T-helper 22 cell (primary cell): ENCODE measurements at regions not wholly inside any gene's neighbourhood (a gene's known extent, or its start where the extent isn't known, plus 50 kb on each side); places are given as distances from the start of the nearest gene placed in this dataset.
"Not testable (repeated sequence)": the region's sequence is repeated elsewhere in the genome, so short reads cannot be mapped to it uniquely, and the experiment has no call there.

Source experiments
- DNase-seq: peaks from one replicate; pipeline ENCODE4 v3.0.0-alpha.2; 2020; ENCODE audit warnings: low read depth

DNA sequence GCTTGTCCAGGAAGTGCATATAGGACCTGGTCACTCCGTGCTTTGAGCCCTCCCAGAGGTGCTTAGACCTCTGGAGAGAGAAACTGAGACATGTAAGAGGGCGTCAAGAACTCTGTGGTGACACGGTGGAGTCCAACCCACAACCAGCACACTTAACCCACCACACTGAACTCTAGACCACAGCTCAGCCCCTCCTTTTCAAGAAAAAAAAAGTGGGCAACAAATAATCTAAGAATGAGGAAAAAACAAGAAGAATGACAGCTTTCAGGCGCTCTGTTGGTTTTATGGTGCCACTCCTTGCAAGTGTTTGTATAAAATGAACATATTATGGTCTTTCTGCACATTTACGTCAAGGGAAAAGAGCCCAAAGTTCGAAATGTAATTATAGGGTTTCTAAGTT is 50.2 kb upstream of the SNAPC3 start:
- no peak for DNase-seq

DNA sequence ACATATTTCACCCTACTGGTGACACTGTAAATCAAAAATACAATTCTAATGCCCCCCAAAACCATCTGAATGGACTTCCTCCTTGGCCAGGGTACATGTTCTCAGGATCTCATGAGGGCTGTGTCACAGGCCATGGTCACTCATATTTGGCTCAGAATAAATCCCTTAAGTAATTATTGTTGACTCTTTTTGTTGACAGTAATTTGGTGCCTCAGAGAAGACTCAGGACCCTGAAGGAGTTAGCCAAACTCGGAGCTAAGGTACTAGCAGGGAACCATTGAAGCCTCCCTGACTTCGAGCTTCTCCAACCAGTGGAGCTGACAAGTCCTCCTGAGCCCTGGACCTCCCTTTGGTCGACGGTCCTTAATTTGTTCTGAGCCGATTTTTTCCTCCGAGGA is 51.2 kb upstream of the SNAPC3 start:
- DNase-seq = no peak

- DNase-seq = no peak
These were observed 51.9 kb upstream of the SNAPC3 start for GRCh38 chr9:15370466-15371447.

GRCh38 chr9:15369871-15370270 is 52.8 kb upstream of the SNAPC3 start:
- DNase-seq = no peak

- no peak for DNase-seq
These were observed 53.4 kb upstream of the SNAPC3 start for GRCh38 chr9:15369238-15369637.

- not testable (repeated sequence) for DNase-seq
These were observed 57.6 kb upstream of the SNAPC3 start for GRCh38 chr9:15364975-15365553.

DNA sequence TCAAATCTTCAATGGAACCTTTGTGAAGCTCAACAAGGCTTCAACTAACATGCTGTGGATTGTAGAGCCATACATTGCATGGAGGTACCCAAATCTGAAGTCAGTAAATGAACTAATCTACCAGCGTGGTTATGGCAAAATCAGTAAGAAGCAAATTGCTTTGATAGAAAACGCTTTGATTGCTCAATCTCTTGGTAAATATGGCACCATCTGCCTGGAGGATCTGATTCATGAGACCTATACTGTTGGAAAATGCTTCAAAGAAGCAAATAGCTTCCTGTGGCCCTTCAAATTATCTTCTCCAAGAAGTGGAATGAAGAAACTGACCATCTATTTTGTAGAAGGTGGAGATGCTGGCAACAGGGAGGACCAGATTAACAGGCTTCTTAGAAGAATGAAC is 54.7 kb upstream of the TTC39B start:
- DNase-seq = no peak

GRCh38 chr9:15357050-15357653 is 50.1 kb upstream of the TTC39B start:
- peak; percentile 17 for DNase-seq
